HUES6 (cell line): ENCODE measurements at regions not wholly inside any gene's neighbourhood (a gene's known extent, or its start where the extent isn't known, plus 50 kb on each side); places are given as distances from the start of the nearest gene placed in this dataset.
A peak's percentile ranks its signal among the peaks of the same experiment; 100 is the strongest.

Experiments used
- H3K27ac ChIP-seq: 2 replicates; pipeline ENCODE4 v1.7.0; 2013; ENCODE audit warnings: low read depth, mild to moderate bottlenecking, low read length, inconsistent platforms
- H3K27me3 ChIP-seq: 2 replicates; pipeline ENCODE4 v1.6.1; 2013; ENCODE audit warnings: low read length; ENCODE audit not compliant: control insufficient read depth, insufficient read depth
- H3K36me3 ChIP-seq: 2 replicates; pipeline ENCODE4 v1.6.1; 2013; ENCODE audit warnings: low read length; ENCODE audit not compliant: control insufficient read depth, insufficient read depth
- H3K4me1 ChIP-seq: 2 replicates; pipeline ENCODE4 v1.6.1; 2013; ENCODE audit warnings: low read length; ENCODE audit not compliant: control insufficient read depth, insufficient read depth
- H3K4me3 ChIP-seq: 2 replicates; pipeline ENCODE4 v1.5.1; 2013; ENCODE audit warnings: low read depth, low read length
- H3K9ac ChIP-seq: one replicate; pipeline ENCODE4 v1.6.1; 2013; ENCODE audit warnings: mild to moderate bottlenecking, low read length
- H3K9me3 ChIP-seq: 2 replicates; pipeline ENCODE4 v1.6.1; 2013; ENCODE audit warnings: low read depth, low read length; ENCODE audit not compliant: control insufficient read depth, insufficient read depth

DNA sequence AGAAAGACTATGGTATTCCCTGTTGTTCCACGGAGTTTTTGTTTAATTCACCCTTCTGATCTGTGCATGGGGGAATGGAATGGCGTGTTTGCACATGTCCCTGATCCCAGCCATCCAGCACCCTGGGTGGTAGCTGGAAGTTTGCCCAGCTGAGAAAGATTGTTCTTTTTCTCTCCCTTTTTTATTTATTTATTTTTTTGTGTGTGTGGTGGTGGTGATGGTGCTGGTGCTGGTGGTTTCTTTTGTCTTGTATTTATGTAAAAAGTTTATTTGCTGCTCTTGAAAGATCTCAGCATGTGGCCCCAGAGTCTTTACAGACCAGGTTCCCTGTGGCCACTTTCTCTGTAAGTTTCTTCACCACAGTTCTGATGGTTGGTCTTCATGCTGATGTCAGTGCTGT lies 372.6 kb downstream of the UTRN start:
- H3K4me1 ChIP-seq, result peaks cover 79% of the 10 kb centered on the region

DNA sequence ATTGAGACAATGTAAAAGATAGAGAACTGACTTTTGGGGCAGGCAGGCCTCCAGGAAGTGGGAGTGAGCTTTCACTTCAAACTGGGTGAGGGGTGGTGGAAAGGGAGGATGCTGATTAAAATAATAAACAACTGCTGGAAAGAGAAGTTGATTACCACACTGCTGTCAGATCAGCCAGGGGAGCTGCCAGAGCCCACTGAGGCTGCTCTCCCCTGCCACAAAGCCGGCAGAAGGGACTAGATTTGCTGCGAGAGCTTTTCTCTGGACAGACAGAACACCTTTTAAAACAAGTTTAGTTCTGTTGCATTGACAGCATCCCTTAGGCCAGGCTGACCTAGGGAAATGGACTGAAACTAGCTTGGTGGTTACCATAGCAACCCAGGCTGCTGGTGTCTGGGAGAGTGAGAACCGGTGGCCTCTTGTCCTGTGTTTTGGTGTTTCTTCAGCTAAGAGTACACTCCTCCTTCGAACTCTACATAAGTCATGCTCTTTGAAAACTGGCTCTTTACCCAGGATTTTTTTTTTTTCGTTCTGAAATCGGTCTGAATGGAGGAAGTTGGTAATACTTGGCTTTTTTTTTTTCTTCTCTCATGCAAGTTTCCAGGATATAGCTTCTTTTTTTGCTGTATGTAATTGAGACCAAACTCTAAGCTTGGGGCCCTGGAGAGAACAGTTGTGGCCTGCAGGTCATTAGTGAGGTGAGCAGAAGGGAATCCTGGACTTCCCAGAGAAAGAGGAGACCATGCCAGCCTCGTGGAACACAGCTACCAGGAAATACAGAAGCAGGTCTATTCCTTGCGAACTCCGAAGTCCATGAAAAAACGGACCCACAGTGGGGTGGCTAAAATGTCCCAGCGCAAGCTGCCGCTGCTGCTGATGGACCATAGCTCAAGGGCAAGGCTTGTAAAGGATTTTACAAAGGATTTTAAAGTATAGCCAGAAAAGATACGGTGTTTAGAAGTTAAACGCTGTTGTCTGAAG lies 374.4 kb downstream of the UTRN start:
- Histone ChIP-seq H3K27ac (no peak overlapping the region), H3K4me3 (no peak overlapping the region; the same call in 1 of the 2 replicates)

More for the DNA sequence above, 372.6 kb downstream of the UTRN start:
- Histone ChIP-seq H3K27me3 (no peaks in the 10 kb centered on the region), H3K27ac (0 out of 2 replicates have a peak overlapping the region, but pooled peaks have one; percentile 4), H3K9ac (no peak overlapping the region), H3K4me3 (0 out of 2 replicates have a peak overlapping the region, but pooled peaks have one; percentile 10), H3K36me3 (no peaks in the 10 kb centered on the region), H3K9me3 (no peaks in the 10 kb centered on the region)

GRCh38 chr6:144660561-144661115 lies 375.5 kb downstream of the UTRN start:
- Histone ChIP-seq H3K27ac (no peak overlapping the region), H3K4me1 (peaks cover 69% of the 10 kb centered on the region), H3K4me3 (peak overlapping the region; percentile 6; the same call in 1 of the 2 replicates), H3K27me3 (no peaks in the 10 kb centered on the region), H3K9ac (no peak overlapping the region), H3K9me3 (no peaks in the 10 kb centered on the region), H3K36me3 (no peaks in the 10 kb centered on the region)

More for the DNA sequence above, 374.4 kb downstream of the UTRN start:
- peaks cover 79% of the 10 kb centered on the region for H3K4me1 ChIP-seq
- no peaks in the 10 kb centered on the region for H3K36me3 ChIP-seq
- H3K9ac ChIP-seq, result no peak overlapping the region
- H3K9me3 ChIP-seq, result no peaks in the 10 kb centered on the region
- no peaks in the 10 kb centered on the region for H3K27me3 ChIP-seq

- Histone ChIP-seq H3K4me1 (peaks cover 63% of the 10 kb centered on the region), H3K27me3 (no peaks in the 10 kb centered on the region), H3K9ac (no peak overlapping the region), H3K9me3 (no peaks in the 10 kb centered on the region), H3K36me3 (no peaks in the 10 kb centered on the region), H3K4me3 (peak overlapping the region; percentile 6; the same call in 1 of the 2 replicates), H3K27ac (no peak overlapping the region)
These were observed 376.1 kb downstream of the UTRN start for GRCh38 chr6:144661116-144661806.

DNA sequence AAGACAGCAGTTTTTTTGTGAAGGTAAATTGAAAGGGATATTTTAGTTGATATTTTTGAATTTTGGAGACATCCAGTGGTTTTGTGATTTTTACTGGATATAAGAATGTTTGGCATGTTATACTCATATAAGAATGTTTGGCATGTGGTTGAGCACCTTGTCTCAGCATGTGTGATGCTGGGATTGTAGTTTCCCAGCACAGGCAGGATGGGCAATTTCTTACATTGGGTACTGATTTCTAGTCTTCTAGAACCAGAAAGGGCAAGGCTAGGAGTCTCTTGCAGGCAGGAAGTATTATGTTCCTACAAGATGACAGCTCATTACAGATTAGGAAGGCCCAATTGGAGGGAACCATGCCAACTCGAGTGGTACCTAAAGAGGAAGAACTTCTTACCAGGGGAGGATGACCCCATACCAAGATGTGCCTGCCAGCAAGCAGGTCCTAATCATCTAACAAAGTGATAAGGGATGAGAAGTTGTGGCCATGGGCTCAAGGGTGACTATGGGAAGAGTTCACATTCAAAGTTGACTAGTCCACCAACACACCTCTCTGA lies 377.8 kb downstream of the UTRN start:
- Histone ChIP-seq H3K9ac (no peak overlapping the region), H3K36me3 (no peaks in the 10 kb centered on the region), H3K9me3 (no peaks in the 10 kb centered on the region), H3K4me1 (peaks cover 53% of the 10 kb centered on the region), H3K27me3 (no peaks in the 10 kb centered on the region), H3K27ac (no peak overlapping the region), H3K4me3 (no peak overlapping the region)

DNA sequence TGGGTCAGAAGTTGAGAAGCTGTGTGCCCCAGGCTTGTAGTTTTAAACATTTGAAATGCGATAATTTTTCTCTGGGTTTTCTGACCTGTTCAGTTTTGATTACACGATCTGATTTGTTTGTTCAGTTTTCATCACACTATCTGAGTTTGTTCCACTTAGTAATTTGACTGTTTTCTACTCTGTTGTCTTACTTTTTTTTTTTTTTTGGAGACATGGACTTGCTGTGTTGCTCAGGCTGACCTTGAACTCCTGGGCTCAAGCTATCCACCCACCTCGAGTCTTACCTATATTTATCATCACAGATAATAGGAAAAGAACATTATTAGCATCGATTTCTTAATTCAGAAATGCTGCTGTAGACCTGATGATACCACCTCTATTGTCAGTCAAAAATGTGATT lies 379.1 kb downstream of the UTRN start:
- Histone ChIP-seq H3K27me3 (no peaks in the 10 kb centered on the region), H3K27ac (no peak overlapping the region), H3K9me3 (0 out of 2 replicates have a peak, but pooled peaks cover 3% of the 10 kb centered on the region), H3K36me3 (no peaks in the 10 kb centered on the region), H3K9ac (no peak overlapping the region), H3K4me1 (peaks cover 39% of the 10 kb centered on the region), H3K4me3 (no peak overlapping the region)

GRCh38 chr6:144664947-144665346 lies 379.8 kb downstream of the UTRN start:
- Histone ChIP-seq H3K4me1 (peaks cover 32% of the 10 kb centered on the region), H3K9me3 (0 out of 2 replicates have a peak, but pooled peaks cover 3% of the 10 kb centered on the region), H3K9ac (no peak overlapping the region)

DNA sequence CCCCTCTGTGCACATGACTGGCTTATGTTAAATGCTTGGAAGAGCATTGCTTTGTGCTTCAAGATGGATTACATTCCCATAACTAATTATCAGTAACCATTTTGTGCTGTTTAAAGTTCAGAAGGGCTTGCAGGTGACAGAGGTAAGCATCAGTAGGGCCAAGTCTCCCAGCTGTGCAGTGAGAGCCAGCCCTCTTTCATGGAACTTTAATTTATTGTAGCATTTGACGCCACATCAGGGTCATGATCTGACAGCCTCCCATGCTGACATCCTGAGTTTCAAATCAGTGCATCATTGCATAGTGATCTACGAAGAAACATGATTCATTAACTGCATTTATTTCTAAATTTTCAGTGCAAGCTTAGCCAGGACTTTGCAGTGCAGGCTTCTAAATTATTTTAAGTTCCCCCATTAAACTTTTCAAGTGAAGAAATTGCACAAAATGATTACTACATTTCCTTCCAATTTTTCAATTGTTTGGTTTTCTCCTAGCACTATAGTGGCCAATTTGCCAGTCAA lies 380.9 kb downstream of the UTRN start:
- no peaks in the 10 kb centered on the region for H3K36me3 ChIP-seq
- H3K27me3 ChIP-seq, result no peaks in the 10 kb centered on the region
- H3K4me3 ChIP-seq, result no peak overlapping the region
- H3K4me1 ChIP-seq, result peaks cover 22% of the 10 kb centered on the region
- peaks cover 8% of the 10 kb centered on the region; the same call in 1 of the 2 replicates for H3K9me3 ChIP-seq
- no peak overlapping the region for H3K27ac ChIP-seq
- H3K9ac ChIP-seq, result no peak overlapping the region

More at GRCh38 chr6:144664947-144665346, 379.8 kb downstream of the UTRN start:
- no peaks in the 10 kb centered on the region for H3K27me3 ChIP-seq
- H3K36me3 ChIP-seq, result no peaks in the 10 kb centered on the region
- H3K4me3 ChIP-seq, result no peak overlapping the region
- H3K27ac ChIP-seq, result no peak overlapping the region

DNA sequence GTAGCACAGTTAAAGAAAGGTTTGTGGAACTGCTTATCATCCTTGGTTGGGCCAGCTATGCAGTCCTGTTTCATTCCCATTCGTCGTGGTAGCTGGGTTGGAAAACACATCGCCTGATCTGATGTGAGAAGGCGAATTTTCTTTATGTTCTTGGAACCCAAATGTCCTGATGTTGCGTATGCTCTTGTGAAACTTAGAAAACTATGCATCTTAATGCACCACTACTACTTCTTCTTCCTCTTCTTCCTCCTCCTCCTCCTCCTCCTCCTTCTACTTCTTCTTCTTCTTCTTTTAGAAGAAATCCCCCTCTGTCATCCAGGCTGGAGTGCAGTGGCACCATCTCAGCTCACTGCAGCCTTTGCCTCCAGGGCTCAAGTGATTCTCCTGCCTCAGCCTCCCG lies 381.6 kb downstream of the UTRN start:
- no peaks in the 10 kb centered on the region for H3K36me3 ChIP-seq
- no peaks in the 10 kb centered on the region for H3K27me3 ChIP-seq
- H3K4me3 ChIP-seq, result no peak overlapping the region
- peaks cover 14% of the 10 kb centered on the region for H3K4me1 ChIP-seq
- H3K27ac ChIP-seq, result no peak overlapping the region
- H3K9me3 ChIP-seq, result peaks cover 8% of the 10 kb centered on the region; the same call in 1 of the 2 replicates
- no peak overlapping the region for H3K9ac ChIP-seq
